Endothelial cell of hepatic sinusoid (primary cell): ENCODE measurements at regions not wholly inside any gene's neighbourhood (a gene's known extent, or its start where the extent isn't known, plus 50 kb on each side); places are given as distances from the start of the nearest gene placed in this dataset.
"Not testable (repeated sequence)": the region's sequence is repeated elsewhere in the genome, so short reads cannot be mapped to it uniquely, and the experiment has no call there.

ENCODE experiments used
- in situ Hi-C: cut with HindIII; loops from 2 replicates; pipeline ENCODE4 v1.10.0; 2017; ENCODE audit warnings: low sequenced_read_pairs

DNA sequence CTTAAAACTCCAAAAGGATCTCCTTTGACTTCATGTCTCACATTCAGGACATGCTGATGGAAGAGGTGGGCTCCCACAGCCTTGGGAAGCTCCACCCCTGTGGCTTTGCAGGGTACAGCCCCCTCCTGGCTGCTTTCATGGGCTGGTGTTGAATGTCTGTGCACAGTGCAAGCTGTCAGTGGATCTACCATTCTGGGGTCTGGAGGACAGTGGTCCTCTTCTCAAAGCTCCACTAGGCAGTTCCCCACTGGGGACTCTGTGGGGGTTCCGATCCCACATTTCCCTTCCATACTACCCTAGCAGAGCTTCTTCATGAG lies 150.2 kb upstream of the FBXL17 start:
- in situ Hi-C loops = not testable (repeated sequence)

DNA sequence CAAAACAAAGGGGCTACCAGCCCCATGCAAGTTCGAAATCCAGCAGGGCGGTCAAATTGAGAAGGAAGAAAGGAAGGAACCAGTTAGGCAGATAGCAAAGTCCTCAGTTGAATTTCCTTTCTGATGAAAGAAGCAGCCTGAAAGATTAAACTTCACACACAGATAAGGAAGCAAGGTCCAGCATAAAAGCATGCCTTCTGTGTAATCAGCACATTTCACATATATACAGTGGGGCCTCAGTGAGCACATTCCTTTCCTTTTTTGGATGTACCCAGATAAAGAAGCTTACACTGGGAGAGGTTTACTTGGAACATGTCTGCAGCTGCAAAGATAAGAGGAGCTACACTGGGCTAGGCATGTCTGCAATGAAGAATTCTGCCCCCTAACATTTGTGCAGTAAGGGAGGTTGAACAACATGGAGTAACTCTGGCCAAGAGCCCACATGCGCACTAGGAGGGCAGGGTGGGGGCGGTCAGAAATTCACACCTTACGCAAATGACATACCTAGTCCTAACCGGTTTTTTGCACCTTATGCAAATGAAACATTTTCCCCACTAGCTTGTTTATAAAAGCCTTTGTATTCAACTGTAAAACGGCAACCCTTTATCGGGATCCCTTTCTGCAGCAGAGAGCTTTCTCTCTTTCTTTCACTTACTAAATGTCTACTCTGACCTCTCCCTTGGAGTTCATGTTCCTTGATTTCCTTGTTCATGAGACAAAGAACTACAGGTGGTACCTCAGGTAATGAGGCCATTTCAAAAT lies 149.7 kb upstream of the FBXL17 start:
- in situ Hi-C loops = no loop called here

DNA sequence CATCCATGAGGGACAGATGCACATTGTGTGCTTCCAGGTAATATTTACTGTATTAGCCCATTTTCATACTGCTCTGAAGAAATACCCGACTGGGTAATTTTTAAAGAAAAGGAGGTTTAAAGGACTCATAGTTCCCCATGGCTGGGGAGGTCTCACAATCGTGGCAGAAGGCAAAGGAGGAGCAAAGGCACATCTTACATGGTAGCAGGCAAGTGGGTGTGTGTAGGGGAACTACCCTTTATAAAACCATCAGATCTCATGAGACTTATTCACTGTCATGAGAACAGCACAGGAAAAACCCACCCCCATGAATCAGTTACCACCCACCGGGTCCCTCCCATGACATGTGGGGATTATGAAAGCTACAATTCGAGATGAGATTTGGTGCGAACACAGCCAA lies 148.8 kb upstream of the FBXL17 start:
- in situ Hi-C loops = no loop called here

DNA sequence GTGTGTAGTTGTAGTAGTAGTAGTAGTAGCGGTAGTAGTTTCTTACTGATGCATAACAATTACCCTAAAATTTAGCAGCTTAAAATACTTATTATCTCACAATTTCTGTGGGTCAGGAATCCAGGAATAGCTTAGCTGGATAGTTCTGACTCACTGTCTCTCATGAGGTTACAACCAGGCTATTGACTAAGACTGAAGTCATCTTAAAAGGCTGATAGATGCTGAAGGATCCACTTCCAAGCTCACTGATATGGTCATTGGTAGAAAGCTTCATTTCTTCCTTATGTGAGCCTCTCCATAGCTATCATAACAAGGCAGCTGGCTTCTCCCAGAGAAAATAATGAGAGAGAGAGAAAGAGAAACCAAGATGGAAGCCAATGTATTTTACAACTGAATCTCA lies 147.5 kb upstream of the FBXL17 start:
- in situ Hi-C loops = no loop called here

DNA sequence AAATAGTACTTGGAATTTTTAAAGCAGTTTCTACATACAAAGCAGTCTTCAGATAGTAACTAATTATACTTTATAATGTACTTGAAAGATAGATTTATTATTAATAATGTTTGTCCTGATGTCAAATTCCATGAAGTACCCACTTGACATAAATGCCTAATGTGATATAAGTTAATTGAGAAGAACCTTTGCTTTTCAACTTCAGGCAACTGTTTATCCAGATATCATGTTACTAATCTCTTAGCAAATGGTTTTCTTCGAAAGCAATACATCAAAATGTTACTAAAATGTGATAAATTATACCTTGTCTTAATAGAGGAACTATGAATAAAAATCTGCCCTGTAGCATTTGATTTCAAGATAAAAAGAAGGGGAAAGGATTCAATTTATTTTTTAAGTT lies 146.8 kb upstream of the FBXL17 start:
- in situ Hi-C loops = no loop called here

DNA sequence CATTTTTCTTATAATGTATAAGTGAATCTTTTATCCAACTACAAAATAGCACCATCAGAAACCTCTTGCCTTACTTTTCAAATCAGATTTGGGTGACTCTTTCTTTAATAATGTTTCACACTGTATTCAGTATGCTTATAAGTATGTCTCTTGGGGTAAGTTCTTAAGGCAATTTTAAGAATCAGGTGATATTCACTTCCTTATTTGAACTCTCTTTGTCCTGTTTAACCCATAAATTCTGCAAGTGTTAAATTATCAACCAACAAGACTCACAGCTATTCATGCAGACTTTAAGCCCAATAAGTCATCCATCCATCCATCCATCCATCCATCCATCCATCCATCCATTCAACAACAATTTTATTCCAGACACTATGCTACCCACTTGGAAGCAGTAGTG lies 142.7 kb upstream of the FBXL17 start:
- in situ Hi-C loops = no loop called here

DNA sequence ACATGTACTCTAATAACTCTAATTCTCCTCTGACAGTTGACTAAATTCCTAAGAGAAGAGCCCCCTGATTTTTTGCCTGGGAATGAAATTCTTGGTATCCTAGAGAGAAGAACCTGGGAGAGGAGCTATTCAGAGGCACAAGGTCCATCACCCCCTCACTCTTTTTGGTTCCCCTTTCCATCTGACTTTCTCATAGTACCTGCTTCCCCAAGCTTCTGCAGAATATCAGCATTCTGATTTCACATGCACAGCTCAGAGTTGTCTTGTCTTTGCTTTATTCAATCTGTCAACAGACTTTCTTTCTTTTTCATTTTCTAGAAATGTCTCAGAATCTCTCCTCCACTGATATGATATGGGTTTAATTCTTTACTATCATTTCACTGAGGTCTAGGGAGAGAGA lies 141.5 kb upstream of the FBXL17 start:
- in situ Hi-C loops = no loop called here

DNA sequence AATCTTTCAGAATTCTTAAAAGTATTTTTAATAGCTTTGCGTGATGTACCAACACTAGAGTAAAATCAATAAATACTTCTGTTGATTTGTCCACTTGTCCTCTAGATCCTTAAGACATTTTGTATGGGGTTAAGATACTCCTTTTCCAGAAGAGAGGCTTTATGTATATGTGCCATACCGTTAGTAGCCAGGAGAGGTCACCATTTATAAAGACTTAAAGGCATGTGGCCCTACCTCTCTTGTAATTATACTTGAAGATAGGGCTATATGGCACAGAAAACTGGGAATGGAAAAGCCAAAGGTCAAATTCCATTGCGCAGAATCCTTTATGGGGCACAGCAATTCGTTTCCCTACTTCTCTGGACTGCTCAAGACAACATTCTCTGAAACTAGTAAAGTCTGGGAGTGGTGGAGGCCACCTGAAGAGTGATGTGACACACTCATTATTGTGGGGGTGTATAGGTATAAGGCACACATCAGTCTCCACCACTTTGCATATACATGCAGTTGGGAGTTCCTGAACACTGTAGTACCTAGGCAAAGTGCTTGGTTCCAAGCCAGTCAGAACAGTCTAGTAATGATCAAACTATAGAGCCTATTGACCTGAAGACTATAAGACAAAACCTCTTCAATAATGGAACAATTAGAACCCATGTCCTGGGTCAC lies 140.1 kb upstream of the FBXL17 start:
- in situ Hi-C loops = no loop called here

DNA sequence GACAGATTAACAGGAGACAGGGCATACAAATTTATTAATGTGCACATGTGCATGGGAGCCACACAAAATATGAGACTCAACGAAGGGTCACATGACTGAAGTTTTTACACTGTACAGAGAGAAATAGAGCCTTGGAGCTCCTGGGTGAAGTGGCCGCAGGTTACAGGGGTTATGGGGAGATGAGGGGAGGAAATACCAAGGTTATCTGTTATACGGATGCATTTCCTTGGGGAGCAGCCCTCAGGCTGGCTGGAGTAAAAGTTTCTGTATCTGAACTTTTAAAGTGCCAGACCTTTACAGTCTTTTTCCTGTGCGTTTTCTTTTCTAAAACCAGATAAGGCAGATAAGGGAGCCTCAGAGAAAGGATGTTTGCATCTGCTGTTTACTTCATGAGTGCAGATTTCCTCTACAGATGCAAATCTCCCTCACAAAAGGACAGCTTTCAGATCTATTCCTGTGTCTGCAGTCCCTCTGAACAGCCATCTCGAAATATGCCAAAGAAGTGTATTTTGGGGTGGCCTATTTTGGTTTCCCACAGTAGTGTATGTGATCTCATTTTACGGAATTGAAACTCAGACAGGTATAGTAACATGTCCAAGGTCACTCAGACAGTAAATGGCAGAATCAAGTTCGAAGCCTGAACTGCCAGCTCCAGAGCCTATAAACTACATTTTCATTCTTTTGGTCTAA lies 139.3 kb upstream of the FBXL17 start:
- in situ Hi-C loops = no loop called here

DNA sequence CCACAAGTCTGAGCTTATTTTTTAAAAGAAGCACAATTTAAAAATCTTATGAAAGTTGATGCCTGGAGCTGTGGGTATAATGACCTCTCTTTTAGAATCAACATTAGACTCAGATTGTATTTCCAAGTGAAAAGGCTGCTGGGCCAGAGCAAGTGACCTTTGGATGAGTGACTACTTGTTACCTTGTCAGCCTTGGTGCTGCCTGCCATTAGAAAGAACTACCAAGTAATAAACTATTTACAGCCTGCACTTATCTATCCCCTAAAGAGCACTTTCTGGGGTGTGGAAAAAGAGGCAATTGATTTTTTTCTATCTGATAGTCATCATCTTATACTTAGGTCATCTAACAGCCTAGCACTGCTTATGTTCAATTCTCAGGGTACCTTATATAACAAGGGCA lies 134.9 kb upstream of the FBXL17 start:
- in situ Hi-C loops = no loop called here

DNA sequence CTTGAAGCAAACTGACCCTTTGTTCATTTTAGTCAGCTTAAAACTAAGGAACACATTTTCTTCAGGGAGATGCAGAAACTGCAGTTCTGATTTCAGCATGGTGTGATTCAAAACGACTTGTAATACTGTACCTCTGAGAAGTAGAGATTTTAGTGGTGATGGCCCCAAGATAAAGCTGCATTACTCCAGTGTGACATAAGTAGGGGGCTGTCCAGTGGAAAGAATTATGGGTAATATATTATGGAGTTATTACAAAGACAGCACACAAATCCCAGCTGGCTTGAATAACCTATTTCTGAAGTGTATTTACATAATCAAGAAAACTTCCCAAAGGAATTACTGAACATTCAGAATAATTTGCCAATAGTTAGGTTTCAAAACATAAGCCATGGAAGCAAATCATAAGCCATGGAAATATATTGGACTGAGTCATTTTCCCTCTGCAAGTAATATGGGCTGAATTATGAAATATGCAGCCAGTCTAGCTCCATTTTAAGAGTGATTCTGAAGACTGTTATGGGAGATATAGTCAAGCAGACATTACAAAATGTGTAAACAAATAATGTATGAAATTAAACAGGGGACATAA lies 133.7 kb upstream of the FBXL17 start:
- in situ Hi-C loops = no loop called here

DNA sequence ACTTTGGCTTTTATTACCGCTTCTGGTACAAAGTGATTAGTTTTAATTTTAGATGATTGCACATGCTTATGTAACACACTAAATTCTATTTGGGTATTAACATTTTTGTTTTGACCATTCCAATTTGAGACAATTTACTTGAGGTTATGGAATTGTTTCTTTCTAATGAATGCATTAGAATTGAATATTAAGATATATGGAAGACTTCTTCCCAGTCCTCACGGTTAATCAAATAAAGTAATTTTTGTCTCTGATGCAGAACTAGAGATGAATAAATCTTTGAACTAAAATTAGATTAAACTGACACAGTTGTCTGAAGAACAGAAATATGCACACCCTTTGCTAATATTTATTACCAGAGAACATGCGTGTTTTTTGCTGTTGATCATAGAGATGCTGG lies 127.1 kb upstream of the FBXL17 start:
- in situ Hi-C loops = no loop called here

DNA sequence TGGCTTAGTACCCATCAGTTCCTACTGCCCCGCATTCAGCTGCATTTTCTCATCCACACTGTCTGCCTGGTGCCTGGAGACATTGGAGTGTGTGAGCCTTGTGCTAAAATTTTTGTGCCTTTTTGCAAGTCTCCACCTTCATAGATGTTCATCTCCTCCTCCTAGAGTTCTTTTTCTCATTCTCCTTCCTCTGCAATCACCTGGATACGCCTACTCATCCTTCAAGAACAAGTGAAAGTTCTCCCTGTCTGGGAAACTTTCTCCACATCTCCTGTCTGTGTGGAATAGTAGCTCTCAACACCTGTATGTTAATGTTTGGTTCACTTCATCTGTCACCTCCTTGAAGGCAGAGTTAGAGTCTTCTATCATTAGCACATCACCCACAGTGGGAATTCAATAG lies 125.7 kb upstream of the FBXL17 start:
- in situ Hi-C loops = no loop called here

DNA sequence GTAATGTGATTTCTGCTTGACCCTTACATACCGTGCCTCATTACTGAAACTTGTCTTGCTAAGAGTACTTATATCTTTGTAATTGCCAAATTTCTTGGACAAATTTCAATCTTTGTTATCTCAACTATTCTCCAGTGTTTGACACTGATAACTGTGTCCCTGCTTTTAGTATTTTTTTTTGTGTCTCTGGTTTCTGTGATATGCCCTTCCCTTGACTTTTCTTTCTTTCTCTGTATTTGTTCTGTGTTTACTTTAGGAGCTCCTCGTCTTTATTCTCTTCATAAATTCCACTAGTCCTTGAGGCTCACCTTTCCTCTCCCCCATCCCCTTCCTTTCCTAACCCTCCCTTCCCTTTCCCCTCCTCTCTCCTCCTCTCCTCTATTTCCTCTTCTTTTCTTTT lies 123.7 kb upstream of the FBXL17 start:
- in situ Hi-C loops = no loop called here

DNA sequence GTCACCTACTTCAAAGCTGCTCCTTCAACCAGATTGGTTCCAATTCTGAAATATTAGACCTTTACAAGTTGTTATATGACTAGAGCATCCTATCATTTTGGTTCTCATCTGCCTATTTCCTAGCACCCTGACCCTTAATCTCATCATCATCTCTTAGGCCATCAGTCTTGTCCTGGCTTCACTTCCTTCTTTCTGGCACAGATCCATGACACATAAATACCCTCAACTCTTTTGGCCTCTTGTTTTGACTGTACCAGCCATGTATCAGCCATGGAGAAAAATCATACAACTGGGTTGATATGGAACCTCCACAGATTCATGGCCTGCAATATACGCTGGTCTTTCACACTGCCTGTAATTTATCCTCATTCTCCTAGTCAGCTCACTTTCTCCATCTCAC lies 123.1 kb upstream of the FBXL17 start:
- in situ Hi-C loops = no loop called here

DNA sequence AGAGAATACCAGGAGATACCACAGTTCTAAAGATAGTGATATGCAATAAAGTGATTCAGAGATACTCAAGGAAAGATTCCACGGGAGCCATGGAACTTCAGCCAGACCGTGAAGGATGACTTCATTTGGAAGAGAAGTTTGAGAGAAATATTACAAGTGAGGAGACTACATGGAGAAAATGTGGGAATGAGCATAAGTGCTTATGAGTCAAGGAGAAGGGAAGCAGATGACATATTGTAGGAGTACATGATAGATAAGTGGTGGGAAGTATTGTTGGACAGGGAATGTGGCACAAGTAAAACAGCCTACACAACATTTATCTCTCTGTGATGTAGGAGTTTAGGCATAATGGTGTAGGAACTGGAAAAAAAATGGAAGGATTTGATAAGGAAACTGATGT lies 122.1 kb upstream of the FBXL17 start:
- in situ Hi-C loops = no loop called here

DNA sequence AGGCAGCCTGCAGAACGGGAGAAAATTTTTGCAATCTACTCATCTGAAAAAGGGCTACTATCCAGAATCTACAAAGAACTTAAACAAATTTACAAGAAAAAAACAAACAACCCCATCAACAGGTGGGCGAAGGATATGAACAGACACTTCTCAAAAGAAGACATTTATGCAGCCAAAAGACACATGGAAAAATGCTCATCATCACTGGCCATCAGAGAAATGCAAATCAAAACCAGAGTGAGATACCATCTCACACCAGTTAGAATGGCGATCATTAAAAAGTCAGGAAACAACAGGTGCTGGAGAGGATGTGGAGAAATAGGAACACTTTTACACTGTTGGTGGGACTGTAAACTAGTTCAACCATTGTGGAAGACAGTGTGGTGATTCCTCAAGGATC lies 113.7 kb upstream of the FBXL17 start:
- in situ Hi-C loops = not testable (repeated sequence)

DNA sequence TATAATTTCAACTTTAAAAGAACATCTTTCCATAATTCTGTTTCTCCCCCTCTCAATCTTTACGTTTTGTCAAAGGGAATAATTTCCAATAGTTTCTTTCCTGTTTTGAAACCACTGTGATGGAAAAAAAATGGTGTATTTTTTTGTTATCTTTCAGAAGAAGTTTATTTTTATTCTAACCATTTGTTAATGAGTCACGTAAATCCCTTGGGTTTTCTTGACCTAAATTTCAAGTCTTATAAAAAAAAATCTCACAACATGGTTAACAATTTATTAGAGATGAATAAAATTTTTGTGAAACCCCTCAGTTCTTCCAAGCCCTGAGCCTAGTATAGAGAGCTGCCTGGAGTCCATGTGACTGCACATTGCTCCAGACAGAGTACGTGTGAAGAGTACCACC lies 106.1 kb upstream of the FBXL17 start:
- in situ Hi-C loops = no loop called here

DNA sequence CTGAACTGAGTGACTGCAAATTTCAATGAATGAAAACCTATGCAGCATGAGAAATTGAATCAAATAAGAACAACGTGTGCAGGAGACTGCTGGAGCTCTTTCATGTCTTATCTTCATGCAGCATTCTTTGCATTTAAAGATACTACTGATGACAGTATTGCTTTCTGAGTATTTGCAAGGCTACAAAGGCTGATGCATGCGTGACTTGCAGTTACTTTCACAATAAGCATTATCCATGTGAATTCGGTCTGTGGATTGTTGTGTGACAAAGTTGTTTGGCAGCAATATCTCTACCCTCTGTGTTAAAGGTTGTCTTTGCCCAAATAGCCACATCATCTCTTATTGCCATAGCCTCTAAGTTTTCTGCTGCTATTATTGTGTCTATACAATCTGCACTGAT lies 102.1 kb upstream of the FBXL17 start:
- in situ Hi-C loops = no loop called here

DNA sequence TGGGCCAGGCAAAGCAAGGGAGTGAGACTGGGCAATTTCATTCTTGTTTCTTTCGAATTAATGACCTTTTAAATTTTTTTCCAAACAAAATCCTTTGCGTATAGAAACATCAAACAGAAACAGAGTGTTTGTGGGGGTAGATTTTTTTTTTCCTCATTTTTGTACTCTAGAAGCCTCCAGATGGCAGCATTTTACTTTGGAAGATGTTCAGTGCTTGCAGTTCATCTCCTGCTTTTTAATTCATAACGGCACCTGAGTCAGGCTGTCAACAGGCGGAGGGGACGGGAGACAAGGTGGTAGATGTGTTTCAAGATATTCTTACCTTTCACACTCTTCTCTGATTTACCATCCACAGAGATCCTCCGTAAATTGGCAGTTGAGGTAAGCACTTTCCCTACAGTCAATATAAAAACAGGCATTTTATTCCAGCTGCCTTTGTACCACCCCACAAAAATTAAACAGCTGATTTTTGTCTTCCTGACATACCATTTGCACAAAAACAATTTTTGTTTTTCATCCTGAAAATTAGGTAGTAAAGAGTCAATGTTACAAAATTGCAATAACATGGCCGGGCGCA lies 99.5 kb upstream of the FBXL17 start:
- in situ Hi-C loops = no loop called here

DNA sequence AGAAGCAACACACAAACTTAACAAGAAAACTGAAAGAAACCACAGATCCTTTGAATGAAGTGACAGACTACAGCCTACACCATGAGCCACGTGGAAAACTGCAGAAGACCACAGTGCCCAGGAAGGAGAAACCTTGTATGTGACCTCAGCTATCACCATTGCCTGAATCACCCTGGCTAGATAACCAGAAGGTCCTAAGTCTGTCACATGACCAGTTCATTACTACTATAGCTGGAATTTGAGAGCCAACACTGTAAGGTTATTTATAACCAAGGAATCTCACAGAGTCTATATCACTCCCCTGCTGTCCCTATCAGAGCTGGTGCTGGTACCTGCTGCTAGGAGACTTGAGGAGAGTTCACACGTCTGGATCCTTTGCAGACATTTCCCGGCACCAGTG lies 90.3 kb upstream of the FBXL17 start:
- in situ Hi-C loops = no loop called here

DNA sequence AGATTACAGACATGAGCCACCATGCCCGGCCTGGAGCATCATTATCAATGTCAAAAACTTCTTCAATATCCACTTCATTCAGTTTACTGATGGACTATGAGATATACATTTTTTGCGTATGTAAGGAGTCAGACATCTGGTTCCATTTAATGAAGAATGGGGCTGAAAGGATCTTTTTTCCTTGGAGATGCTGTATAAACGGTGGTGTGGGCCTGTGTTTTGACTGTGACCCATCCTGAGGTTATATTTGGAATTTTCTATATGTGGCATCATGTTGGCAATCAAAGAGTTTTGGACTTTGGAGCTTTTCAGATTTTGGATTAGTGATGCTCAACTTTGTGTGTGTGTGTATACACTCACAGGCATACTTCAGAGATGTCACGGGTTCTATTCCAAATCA lies 85.7 kb upstream of the FBXL17 start:
- in situ Hi-C loops = no loop called here
